K562 (cell line): ENCODE measurements at regions not wholly inside any gene's neighbourhood (a gene's known extent, or its start where the extent isn't known, plus 50 kb on each side); places are given as distances from the start of the nearest gene placed in this dataset.

Source experiments
- ATAC-seq: fragments of 200-7000 bp; cut with Tn5 transposase; 3 replicates; pipeline ENCODE4 v1.9.1; 2020; ENCODE audit warnings: moderate library complexity
- BruUV-seq: library from RNA; stranded (reverse); fragments of 400-500 nt; replicated peaks from 2 replicates; lab custom pipeline; 2021; lab: Mats Ljungman, UMichigan
- CTCF ChIA-PET: fragments of 300-600 bp; formaldehyde crosslinking; extraction: SDS; loops from one replicate; lab custom pipeline; 2021; ENCODE audit warnings: low intra/inter-chr PET ratio; lab: Yijun Ruan, JAX
- POLR2A ChIA-PET: fragments of 300-600, 350-650 bp; sonication (Branson Sonifier 250); formaldehyde crosslinking; extraction: SDS; loops from one replicate; lab custom pipeline; 2021; ENCODE audit warnings: antibody characterized with exemption, inconsistent platforms; lab: Yijun Ruan, JAX
- DNase-seq, 4 experiments: peaks; one replicate each; pipeline versions ENCODE4 v3.0.0 to v3.0.0-alpha.2; 2011 to 2018; ENCODE audit warnings: low spot score in 3 of 4, mixed read lengths in 3 of 4; ENCODE audit errors: extremely low read depth in 1 of 4
- FAIRE-seq: peaks from 2 replicates; lab custom pipeline; 2011; peaks lifted over from hg19 to GRCh38; lab: Jason Lieb, UNC
- H2AFZ ChIP-seq: 2 replicates; pipeline ENCODE4 v1.6.0; 2011; ENCODE audit warnings: low read depth, low read length, control low read depth, inconsistent platforms
- H3K27ac ChIP-seq: fragments of 200-600 bp; 3 replicates; pipeline ENCODE4 v1.8.0; 2011; ENCODE audit warnings: low read depth, mild to moderate bottlenecking, control low read depth, inconsistent platforms, low read length, moderate library complexity, mixed read lengths; ENCODE audit errors: extremely low read depth
- H3K27me3 ChIP-seq, 2 experiments: fragments of 300-600 bp in 1 of 2; 2 replicates in 1 of 2; 3 replicates in 1 of 2; pipeline versions ENCODE4 v1.6.0 to v1.8.0; 2011; ENCODE audit warnings: inconsistent platforms in 2 of 2, low read length in 2 of 2, mild to moderate bottlenecking in 1 of 2, mixed read lengths in 1 of 2, moderate library complexity in 1 of 2; ENCODE audit not compliant: control insufficient read depth in 2 of 2, insufficient read depth in 2 of 2
- H3K36me3 ChIP-seq: fragments of 300-600 bp; 3 replicates; pipeline ENCODE4 v1.8.0; 2011; ENCODE audit warnings: mild to moderate bottlenecking, low read length, inconsistent platforms; ENCODE audit not compliant: control insufficient read depth, insufficient read depth
- H3K4me1 ChIP-seq, 2 experiments: fragments of 200-600 bp in 1 of 2; replicated peaks in 1 of 2; 2 replicates in 1 of 2; 3 replicates in 1 of 2; pipeline versions ENCODE4 v1.5.1 to v1.8.0; 2011; ENCODE audit warnings: inconsistent platforms in 2 of 2, low read length in 2 of 2, mild to moderate bottlenecking in 1 of 2, mixed read lengths in 1 of 2, moderate library complexity in 1 of 2; ENCODE audit not compliant: control insufficient read depth in 2 of 2, insufficient read depth in 2 of 2
- H3K4me2 ChIP-seq: 2 replicates; pipeline ENCODE4 v1.6.1; 2011; ENCODE audit warnings: low read length, control low read depth, inconsistent platforms, mixed read lengths; ENCODE audit not compliant: insufficient read depth
- H3K4me3 ChIP-seq: fragments of 200-600 bp; sonication (generic), shearing (Covaris generic); 2 replicates; pipeline ENCODE4 v1.5.1; 2016; ENCODE audit warnings: control low read depth, inconsistent platforms
- H3K79me2 ChIP-seq: fragments of 200-600 bp; 3 replicates; pipeline ENCODE4 v1.8.0; 2011; ENCODE audit warnings: low read length, inconsistent platforms; ENCODE audit not compliant: control insufficient read depth, insufficient read depth
- H3K9ac ChIP-seq, 2 experiments: 2 replicates each; pipeline versions ENCODE4 v1.6.0 to v1.6.1; 2011; ENCODE audit warnings: low read depth in 2 of 2, low read length in 2 of 2, control low read depth in 1 of 2, inconsistent platforms in 1 of 2, mild to moderate bottlenecking in 1 of 2, mixed read lengths in 1 of 2; ENCODE audit not compliant: insufficient read depth in 1 of 2
- H3K9me1 ChIP-seq: one replicate; pipeline ENCODE4 v1.6.0; 2011; ENCODE audit warnings: inconsistent platforms, mild to moderate bottlenecking, low read length, moderate library complexity; ENCODE audit not compliant: control insufficient read depth, insufficient read depth
- H3K9me3 ChIP-seq: replicated peaks from 2 replicates; pipeline ENCODE4 v1.5.1; 2011; ENCODE audit warnings: low read depth, low read length, inconsistent platforms; ENCODE audit not compliant: control insufficient read depth, insufficient read depth
- H4K20me1 ChIP-seq: replicated peaks from 2 replicates; pipeline ENCODE4 v1.6.1; 2011; ENCODE audit warnings: low read length, inconsistent platforms, mixed read lengths; ENCODE audit not compliant: control insufficient read depth, insufficient read depth
- CHD4 ChIP-seq: fragments of 200-600 bp; sonication (generic); IDR thresholded peaks from 3 replicates; pipeline ENCODE4 v1.6.1; 2012; ENCODE audit warnings: low read depth, mild to moderate bottlenecking, mixed read lengths, low read length, inconsistent platforms; ENCODE audit not compliant: insufficient read depth, insufficient replicate concordance, poor library complexity, severe bottlenecking
- KLF6 ChIP-seq: fragments of 250-450 bp; sonication (Bioruptor Pico); IDR thresholded peaks from 2 replicates; pipeline ENCODE4 v1.4.0; 2020; ENCODE audit warnings: mild to moderate bottlenecking, moderate library complexity, borderline replicate concordance
- PATZ1 ChIP-seq: fragments of 250-450 bp; sonication (Bioruptor Pico); IDR thresholded peaks from 2 replicates; pipeline ENCODE4 v1.5.0; 2020; ENCODE audit warnings: mild to moderate bottlenecking, borderline replicate concordance
- RB1 ChIP-seq: fragments of 450-650 bp; IDR thresholded peaks from 2 replicates; pipeline ENCODE4 v1.6.1; 2017; ENCODE audit warnings: low read depth, mild to moderate bottlenecking
- ZNF133 ChIP-seq: fragments of 250-450 bp; sonication (Bioruptor Pico); IDR thresholded peaks from 2 replicates; pipeline ENCODE4 v1.4.0; 2020; ENCODE audit warnings: mild to moderate bottlenecking
- ZNF512 ChIP-seq: IDR thresholded peaks from 2 replicates; pipeline ENCODE4 v1.6.1; 2016; ENCODE audit warnings: missing genetic modification characterization, missing compliant biosample characterization
- WGBS: fragments of 100-300 bp; shearing (Covaris generic); methylation state at CpG from one replicate; pipeline ENCODE4 v1.1.6; 2016; ENCODE audit warnings: low coverage, mixed read lengths; ENCODE audit not compliant: insufficient coverage; ENCODE audit errors: missing lambda C conversion rate; 5-methylcytosine and 5-hydroxymethylcytosine counted together
- in situ Hi-C: fragments of 300-500 bp; cut with MboI; formaldehyde crosslinking; loops from 4 replicates; pipeline ENCODE4 v1.15.0; 2018; ENCODE audit warnings: inconsistent platforms, mixed read lengths
- intact Hi-C: fragments of 100-400 bp; cut with micrococcal nuclease; formaldehyde crosslinking; loops from 2 replicates; pipeline ENCODE4 v1.14.2; 2022
- TF ChIP-seq, protein P1 (sequence below): fragments of 250-450 bp; sonication (Bioruptor Pico); IDR thresholded peaks from 2 replicates; pipeline ENCODE4 v1.4.0; 2020; ENCODE audit warnings: mild to moderate bottlenecking, moderate library complexity

DNA sequence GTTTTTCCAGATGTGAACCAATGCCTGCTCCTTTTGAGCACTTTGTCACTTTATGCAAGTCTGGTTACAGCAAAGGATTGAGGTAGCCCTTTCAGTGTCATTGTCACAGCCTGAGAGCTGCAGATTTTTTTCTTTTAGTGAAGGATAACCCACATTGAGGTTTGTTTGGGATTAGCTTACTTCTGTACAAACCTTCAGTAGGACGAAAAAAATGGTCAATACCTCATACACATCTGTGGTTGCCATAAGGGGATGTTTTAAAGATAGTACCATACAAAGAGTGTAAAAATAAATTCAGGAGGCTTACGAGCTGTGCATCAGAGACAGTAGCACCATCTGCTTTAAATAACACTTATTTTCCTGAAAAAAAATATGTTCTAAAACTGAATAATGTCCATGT is 566.0 kb downstream of the AJAP1 start:
- ChIA-PET POLR2A (no interaction called here), CTCF (no interaction called here)
- FAIRE-seq, result no peak
- no peak overlapping the region for H3K9ac ChIP-seq
- in situ Hi-C loops, result no loop called here
- no TSS peak for BruUV-seq
- no peaks in the 10 kb centered on the region for H3K9me3 ChIP-seq
- no peaks in the 10 kb centered on the region for H3K9me1 ChIP-seq
- DNase-seq, result no peak
- no peaks in the 10 kb centered on the region for H4K20me1 ChIP-seq
- no peak overlapping the region for H3K27ac ChIP-seq
- no peak for ATAC-seq
- H3K4me1 ChIP-seq, result no peaks in the 10 kb centered on the region
- H3K36me3 ChIP-seq, result no peaks in the 10 kb centered on the region
- WGBS, result 2% methylated on average over 2 of the region's 2 CpGs
- no peak overlapping the region for H2AFZ ChIP-seq
- no peaks in the 10 kb centered on the region for H3K79me2 ChIP-seq
- H3K4me2 ChIP-seq, result no peak overlapping the region
- no peaks in the 10 kb centered on the region for H3K27me3 ChIP-seq
- intact Hi-C loops, result no loop called here
- no peak overlapping the region for H3K4me3 ChIP-seq
- TF ChIP-seq ZNF133, result no peak
- TF ChIP-seq PATZ1 (CRISPR knock-in tag), result no peak
- TF ChIP-seq, protein P1, sequence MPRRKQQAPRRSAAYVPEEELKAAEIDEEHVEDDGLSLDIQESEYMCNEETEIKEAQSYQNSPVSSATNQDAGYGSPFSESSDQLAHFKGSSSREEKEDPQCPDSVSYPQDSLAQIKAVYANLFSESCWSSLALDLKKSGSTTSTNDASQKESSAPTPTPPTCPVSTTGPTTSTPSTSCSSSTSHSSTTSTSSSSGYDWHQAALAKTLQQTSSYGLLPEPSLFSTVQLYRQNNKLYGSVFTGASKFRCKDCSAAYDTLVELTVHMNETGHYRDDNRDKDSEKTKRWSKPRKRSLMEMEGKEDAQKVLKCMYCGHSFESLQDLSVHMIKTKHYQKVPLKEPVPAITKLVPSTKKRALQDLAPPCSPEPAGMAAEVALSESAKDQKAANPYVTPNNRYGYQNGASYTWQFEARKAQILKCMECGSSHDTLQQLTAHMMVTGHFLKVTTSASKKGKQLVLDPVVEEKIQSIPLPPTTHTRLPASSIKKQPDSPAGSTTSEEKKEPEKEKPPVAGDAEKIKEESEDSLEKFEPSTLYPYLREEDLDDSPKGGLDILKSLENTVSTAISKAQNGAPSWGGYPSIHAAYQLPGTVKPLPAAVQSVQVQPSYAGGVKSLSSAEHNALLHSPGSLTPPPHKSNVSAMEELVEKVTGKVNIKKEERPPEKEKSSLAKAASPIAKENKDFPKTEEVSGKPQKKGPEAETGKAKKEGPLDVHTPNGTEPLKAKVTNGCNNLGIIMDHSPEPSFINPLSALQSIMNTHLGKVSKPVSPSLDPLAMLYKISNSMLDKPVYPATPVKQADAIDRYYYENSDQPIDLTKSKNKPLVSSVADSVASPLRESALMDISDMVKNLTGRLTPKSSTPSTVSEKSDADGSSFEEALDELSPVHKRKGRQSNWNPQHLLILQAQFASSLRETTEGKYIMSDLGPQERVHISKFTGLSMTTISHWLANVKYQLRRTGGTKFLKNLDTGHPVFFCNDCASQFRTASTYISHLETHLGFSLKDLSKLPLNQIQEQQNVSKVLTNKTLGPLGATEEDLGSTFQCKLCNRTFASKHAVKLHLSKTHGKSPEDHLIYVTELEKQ (CRISPR knock-in tag), result no peak
- TF ChIP-seq KLF6 (CRISPR knock-in tag), result no peak
- no peak for TF ChIP-seq RB1
- TF ChIP-seq ZNF512 (tag), result no peak
- TF ChIP-seq CHD4, result no peak
